HCT116 (cell line): ENCODE measurements at regions not wholly inside any gene's neighbourhood (a gene's known extent, or its start where the extent isn't known, plus 50 kb on each side); places are given as distances from the start of the nearest gene placed in this dataset.

Source experiments
- ATAC-seq: fragments of 200-7000 bp; cut with Tn5 transposase; 2 replicates; pipeline ENCODE4 v1.9.1; 2020; ENCODE audit warnings: mild to moderate bottlenecking, moderate library complexity
- BruUV-seq: library from RNA; stranded (reverse); fragments of 400-500 nt; replicated peaks from 2 replicates; lab custom pipeline; 2021; lab: Mats Ljungman, UMichigan
- CTCF ChIA-PET: fragments of 300-600 bp; sonication (Branson Sonifier 250); formaldehyde crosslinking; loops from one replicate; lab custom pipeline; 2021; ENCODE audit warnings: antibody characterized with exemption; lab: Charles Lee
- POLR2A ChIA-PET: fragments of 300-600, 350-600 bp; sonication (Branson Sonifier 250); formaldehyde crosslinking; loops from one replicate; lab custom pipeline; 2021; ENCODE audit warnings: antibody characterized with exemption; lab: Charles Lee
- RAD21 ChIA-PET, 2 experiments: fragments of 300-600 bp; sonication (Branson Sonifier 250); formaldehyde crosslinking; loops; one replicate each; lab custom pipeline; 2023; ENCODE audit warnings: low total read pairs in 2 of 2; ENCODE audit not compliant: uncharacterized antibody in 2 of 2, unreplicated experiment in 2 of 2, low non-redundant PET in 1 of 2; lab: Charles Lee
- DNase-seq: peaks from one replicate; pipeline ENCODE4 v3.0.0-alpha.2; 2010; ENCODE audit warnings: low read depth, low spot score
- H2AFZ ChIP-seq: fragments of 200-600 bp; shearing (Covaris generic), sonication (generic); 2 replicates; pipeline ENCODE4 v1.6.1; 2017; ENCODE audit warnings: low read depth, mixed run types, mixed read lengths, antibody characterized with exemption, low read length; ENCODE audit not compliant: poor library complexity, severe bottlenecking
- H3K27ac ChIP-seq: 2 replicates; pipeline ENCODE4 v1.5.1; 2012; ENCODE audit warnings: low read depth, low read length
- H3K27me3 ChIP-seq: fragments of 200-600 bp; sonication (generic); 2 replicates; pipeline ENCODE4 v1.6.1; 2016; ENCODE audit warnings: mixed run types, low read length, mixed read lengths; ENCODE audit not compliant: insufficient read depth
- H3K36me3 ChIP-seq, 2 experiments: fragments of 200-500 bp in 1 of 2; fragments of 200-600 bp in 1 of 2; sonication (Bioruptor generic) in 1 of 2; sonication (generic) in 1 of 2; 2 replicates each; pipeline versions ENCODE4 v1.5.1 to v1.6.1; 2014 to 2016; ENCODE audit warnings: low read length in 2 of 2, inconsistent platforms in 1 of 2, mixed read lengths in 1 of 2, mixed run types in 1 of 2; ENCODE audit not compliant: insufficient read depth in 2 of 2, control insufficient read depth in 1 of 2
- H3K4me1 ChIP-seq, 2 experiments: fragments of 200-600 bp in 1 of 2; sonication (generic) in 1 of 2; 2 replicates each; pipeline versions ENCODE4 v1.5.1 to v1.6.1; 2012 to 2017; ENCODE audit warnings: low read length in 2 of 2, inconsistent platforms in 1 of 2, mild to moderate bottlenecking in 1 of 2, mixed read lengths in 1 of 2, mixed run types in 1 of 2, moderate library complexity in 1 of 2; ENCODE audit not compliant: insufficient read depth in 2 of 2, control insufficient read depth in 1 of 2
- H3K4me2 ChIP-seq: fragments of 200-600 bp; sonication (generic); 2 replicates; pipeline ENCODE4 v1.6.1; 2017; ENCODE audit warnings: mixed run types, low read length, mixed read lengths
- H3K4me3 ChIP-seq, 2 experiments: fragments of 200-600 bp in 1 of 2; sonication (generic) in 1 of 2; replicated peaks in 1 of 2; 2 replicates each; pipeline ENCODE4 v1.5.1; 2011 to 2016; ENCODE audit warnings: low read length in 2 of 2, control low read depth in 1 of 2, low read depth in 1 of 2, mild to moderate bottlenecking in 1 of 2, mixed read lengths in 1 of 2, mixed run types in 1 of 2
- H3K79me2 ChIP-seq: fragments of 200-600 bp; sonication (generic); 2 replicates; pipeline ENCODE4 v1.6.1; 2017; ENCODE audit warnings: mild to moderate bottlenecking, mixed run types, low read length, moderate library complexity, mixed read lengths; ENCODE audit not compliant: insufficient read depth
- H3K9ac ChIP-seq: fragments of 200-600 bp; sonication (generic); 2 replicates; pipeline ENCODE4 v1.6.1; 2016; ENCODE audit warnings: low read length, mixed read lengths
- H3K9me2 ChIP-seq: fragments of 200-600 bp; sonication (generic), shearing (Covaris generic); 2 replicates; pipeline ENCODE4 v1.6.1; 2017; ENCODE audit warnings: mixed run types, mild to moderate bottlenecking, moderate library complexity; ENCODE audit not compliant: insufficient read depth
- H3K9me3 ChIP-seq, 2 experiments: fragments of 200-500 bp in 1 of 2; fragments of 200-600 bp in 1 of 2; sonication (Bioruptor generic) in 1 of 2; sonication (generic) in 1 of 2; 2 replicates each; pipeline ENCODE4 v1.6.1; 2014 to 2017; ENCODE audit warnings: low read length in 2 of 2, mixed read lengths in 2 of 2, inconsistent platforms in 1 of 2, low read depth in 1 of 2, mild to moderate bottlenecking in 1 of 2, mixed run types in 1 of 2, moderate library complexity in 1 of 2; ENCODE audit not compliant: control insufficient read depth in 1 of 2, insufficient read depth in 1 of 2
- H4K20me1 ChIP-seq: fragments of 200-600 bp; sonication (generic), shearing (Covaris generic); 2 replicates; pipeline ENCODE4 v1.6.1; 2017; ENCODE audit warnings: mixed run types, mild to moderate bottlenecking, moderate library complexity; ENCODE audit not compliant: insufficient read depth
- CBX3 ChIP-seq: IDR thresholded peaks from 2 replicates; pipeline ENCODE4 v1.6.1; 2012; ENCODE audit warnings: low read depth
- CEBPB ChIP-seq: IDR thresholded peaks from 2 replicates; pipeline ENCODE4 v1.6.1; 2012; ENCODE audit warnings: low read depth
- EZH2 ChIP-seq: fragments of 200-600 bp; sonication (generic); IDR thresholded peaks from 2 replicates; pipeline ENCODE4 v1.6.1; 2017; ENCODE audit warnings: antibody characterized with exemption, mixed run types
- EZH2phosphoT487 ChIP-seq: fragments of 200-600 bp; IDR thresholded peaks from 2 replicates; pipeline ENCODE4 v1.6.1; 2018; ENCODE audit warnings: antibody characterized with exemption, borderline replicate concordance
- FOSL1 ChIP-seq: IDR thresholded peaks from 2 replicates; pipeline ENCODE4 v1.6.1; 2012; ENCODE audit warnings: low read depth
- JUND ChIP-seq: IDR thresholded peaks from 2 replicates; pipeline ENCODE4 v1.6.1; 2012
- MAX ChIP-seq: IDR thresholded peaks from 2 replicates; pipeline ENCODE4 v1.6.1; 2012
- SIN3A ChIP-seq: IDR thresholded peaks from 2 replicates; pipeline ENCODE4 v1.6.1; 2012; ENCODE audit warnings: low read depth
- SRF ChIP-seq: IDR thresholded peaks from 2 replicates; pipeline ENCODE4 v1.6.1; 2012; ENCODE audit warnings: low read depth
- TCF7L2 ChIP-seq: IDR thresholded peaks from 2 replicates; pipeline ENCODE4 v1.7.0; 2011; ENCODE audit warnings: borderline replicate concordance, inconsistent platforms; ENCODE audit not compliant: insufficient read depth, insufficient read length; ENCODE audit errors: extremely low read depth
- YY1 ChIP-seq: IDR thresholded peaks from 2 replicates; pipeline ENCODE4 v1.6.1; 2011; ENCODE audit warnings: low read length, low read depth, moderate library complexity, mild to moderate bottlenecking; ENCODE audit not compliant: insufficient replicate concordance; ENCODE audit errors: extremely low read depth
- ZNF274 ChIP-seq: fragments of 200-500 bp; sonication (Bioruptor generic); IDR thresholded peaks from 2 replicates; pipeline ENCODE4 v1.6.1; 2014; ENCODE audit warnings: mild to moderate bottlenecking, low read depth, low read length, inconsistent platforms
- intact Hi-C: fragments of 100-400 bp; cut with micrococcal nuclease; formaldehyde crosslinking; loops from 2 replicates; pipeline ENCODE4 v1.10.0; 2022

- Histone ChIP-seq H3K9me3 (no peaks in the 10 kb centered on the region), H3K4me2 (no peak overlapping the region), H3K4me1 (no peaks in the 10 kb centered on the region), H2AFZ (no peak overlapping the region), H3K27me3 (peaks cover 17% of the 10 kb centered on the region; the same call in 1 of the 2 replicates), H3K4me3 (no peak overlapping the region), H3K27ac (no peak overlapping the region), H3K9ac (no peak overlapping the region), H3K79me2 (no peaks in the 10 kb centered on the region), H3K36me3 (no peaks in the 10 kb centered on the region), H3K9me2 (no peaks in the 10 kb centered on the region), H4K20me1 (no peaks in the 10 kb centered on the region)
- intact Hi-C loops, result no loop called here
- BruUV-seq, result no TSS peak
- TF ChIP-seq CBX3 (no peak), YY1 (no peak), CEBPB (no peak), FOSL1 (no peak)
- DNase-seq, result no peak
- CTCF ChIA-PET, result no interaction called here
- RAD21 ChIA-PET, result no interaction called here
- POLR2A ChIA-PET, result no interaction called here
- ATAC-seq, result no peak
Measured at GRCh38 chr1:69086148-69086547, 481.6 kb upstream of the LRRC7 start.

GRCh38 chr1:69088571-69088970, 479.2 kb upstream of the LRRC7 start:
- Histone ChIP-seq H2AFZ (no peak overlapping the region), H3K9me3 (no peaks in the 10 kb centered on the region), H3K4me3 (no peak overlapping the region), H3K79me2 (no peaks in the 10 kb centered on the region), H3K4me1 (no peaks in the 10 kb centered on the region), H3K9ac (no peak overlapping the region), H3K36me3 (no peaks in the 10 kb centered on the region), H3K27me3 (peaks cover 5% of the 10 kb centered on the region; the same call in 1 of the 2 replicates)
- no TSS peak for BruUV-seq
- no peak for ATAC-seq
- intact Hi-C loops, result no loop called here
- POLR2A ChIA-PET, result interaction anchor here (0.7 kb wide), 1 partner anchor 61 kb away, joined by 7 read pairs; no protein-coding TSS in a partner anchor
- CTCF ChIA-PET, result no interaction called here
- TF ChIP-seq JUND (no peak), EZH2phosphoT487 (no peak), TCF7L2 (no peak), SRF (no peak), CEBPB (no peak), FOSL1 (no peak), ZNF274 (no peak), EZH2 (no peak), MAX (no peak), SIN3A (no peak)
- TF ChIP-seq, all 23 proteins: peak for 0
- Histone ChIP-seq H3K4me2 (no peak overlapping the region), H3K27ac (no peak overlapping the region), H4K20me1 (no peaks in the 10 kb centered on the region), H3K9me2 (no peaks in the 10 kb centered on the region)
- RAD21 ChIA-PET, result no interaction called here
- no peak for DNase-seq
